Effector memory CD4-positive, alpha-beta T cell (primary cell): ENCODE measurements at regions not wholly inside any gene's neighbourhood (a gene's known extent, or its start where the extent isn't known, plus 50 kb on each side); places are given as distances from the start of the nearest gene placed in this dataset.

Experiments used
- DNase-seq, 3 donors: peaks; one replicate each; pipeline ENCODE4 v3.0.0-alpha.2; 2020
- H3K27ac ChIP-seq: 2 replicates; pipeline ENCODE4 v1.7.0; 2013; ENCODE audit warnings: mild to moderate bottlenecking, low read length, moderate library complexity; ENCODE audit not compliant: insufficient read depth, poor library complexity, severe bottlenecking
- H3K27me3 ChIP-seq: replicated peaks from 2 replicates; pipeline ENCODE4 v1.7.0; 2013; ENCODE audit warnings: mild to moderate bottlenecking, low read length; ENCODE audit not compliant: insufficient read depth, control insufficient read depth, poor library complexity, severe bottlenecking
- H3K36me3 ChIP-seq: 2 replicates; pipeline ENCODE4 v1.7.0; 2013; ENCODE audit warnings: mild to moderate bottlenecking, low read length, moderate library complexity; ENCODE audit not compliant: control insufficient read depth, insufficient read depth
- H3K4me1 ChIP-seq: 2 replicates; pipeline ENCODE4 v1.7.0; 2013; ENCODE audit warnings: low read length, mild to moderate bottlenecking; ENCODE audit not compliant: control insufficient read depth, insufficient read depth, poor library complexity, severe bottlenecking
- H3K4me3 ChIP-seq: 2 replicates; pipeline ENCODE4 v1.7.0; 2013; ENCODE audit warnings: low read length, low read depth, mild to moderate bottlenecking; ENCODE audit not compliant: insufficient read depth, poor library complexity, severe bottlenecking
- H3K9me3 ChIP-seq: 2 replicates; pipeline ENCODE4 v1.7.0; 2013; ENCODE audit warnings: mild to moderate bottlenecking, low read length, moderate library complexity; ENCODE audit not compliant: control insufficient read depth

GRCh38 chr2:120972286-120972685 is 236.6 kb downstream of the GLI2 start:
- Histone ChIP-seq H3K4me1 (no peaks in the 10 kb centered on the region), H3K27me3 (no peaks in the 10 kb centered on the region), H3K36me3 (no peaks in the 10 kb centered on the region), H3K9me3 (no peaks in the 10 kb centered on the region), H3K27ac (no peak overlapping the region), H3K4me3 (no peak overlapping the region)
- no peak for DNase-seq

GRCh38 chr2:120973196-120973595 is 237.5 kb downstream of the GLI2 start:
- H3K36me3 ChIP-seq, result no peaks in the 10 kb centered on the region
- no peak overlapping the region for H3K4me3 ChIP-seq
- DNase-seq, result no peak
- no peaks in the 10 kb centered on the region for H3K4me1 ChIP-seq
- H3K9me3 ChIP-seq, result no peaks in the 10 kb centered on the region
- H3K27ac ChIP-seq, result no peak overlapping the region
- H3K27me3 ChIP-seq, result no peaks in the 10 kb centered on the region

DNA sequence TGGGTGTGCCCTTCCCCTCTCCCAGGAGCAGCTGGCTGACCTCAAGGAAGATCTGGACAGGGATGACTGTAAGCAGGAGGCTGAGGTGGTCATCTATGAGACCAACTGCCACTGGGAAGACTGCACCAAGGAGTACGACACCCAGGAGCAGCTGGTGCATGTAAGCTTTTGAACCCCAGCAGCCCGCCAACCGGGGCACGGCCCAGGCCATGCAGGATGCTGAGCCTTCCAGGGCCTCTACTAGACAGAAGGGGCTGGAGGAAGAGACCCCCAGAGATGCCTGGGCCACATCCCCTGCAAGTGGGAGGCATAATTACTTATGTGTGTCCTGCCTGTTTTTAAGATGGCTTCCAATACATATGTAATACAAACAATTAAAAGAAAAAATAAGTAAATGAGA is 239.3 kb downstream of the GLI2 start:
- H3K36me3 ChIP-seq, result no peaks in the 10 kb centered on the region
- H3K9me3 ChIP-seq, result no peaks in the 10 kb centered on the region

GRCh38 chr2:120976501-120977307 is 241.0 kb downstream of the GLI2 start:
- Histone ChIP-seq H3K4me3 (no peak overlapping the region), H3K4me1 (no peaks in the 10 kb centered on the region), H3K36me3 (no peaks in the 10 kb centered on the region), H3K27ac (no peak overlapping the region), H3K27me3 (no peaks in the 10 kb centered on the region), H3K9me3 (no peaks in the 10 kb centered on the region)
- no peak for DNase-seq

More for the DNA sequence above, 239.3 kb downstream of the GLI2 start:
- no peak overlapping the region for H3K27ac ChIP-seq
- no peak for DNase-seq
- H3K4me3 ChIP-seq, result no peak overlapping the region
- no peaks in the 10 kb centered on the region for H3K27me3 ChIP-seq
- no peaks in the 10 kb centered on the region for H3K4me1 ChIP-seq

DNA sequence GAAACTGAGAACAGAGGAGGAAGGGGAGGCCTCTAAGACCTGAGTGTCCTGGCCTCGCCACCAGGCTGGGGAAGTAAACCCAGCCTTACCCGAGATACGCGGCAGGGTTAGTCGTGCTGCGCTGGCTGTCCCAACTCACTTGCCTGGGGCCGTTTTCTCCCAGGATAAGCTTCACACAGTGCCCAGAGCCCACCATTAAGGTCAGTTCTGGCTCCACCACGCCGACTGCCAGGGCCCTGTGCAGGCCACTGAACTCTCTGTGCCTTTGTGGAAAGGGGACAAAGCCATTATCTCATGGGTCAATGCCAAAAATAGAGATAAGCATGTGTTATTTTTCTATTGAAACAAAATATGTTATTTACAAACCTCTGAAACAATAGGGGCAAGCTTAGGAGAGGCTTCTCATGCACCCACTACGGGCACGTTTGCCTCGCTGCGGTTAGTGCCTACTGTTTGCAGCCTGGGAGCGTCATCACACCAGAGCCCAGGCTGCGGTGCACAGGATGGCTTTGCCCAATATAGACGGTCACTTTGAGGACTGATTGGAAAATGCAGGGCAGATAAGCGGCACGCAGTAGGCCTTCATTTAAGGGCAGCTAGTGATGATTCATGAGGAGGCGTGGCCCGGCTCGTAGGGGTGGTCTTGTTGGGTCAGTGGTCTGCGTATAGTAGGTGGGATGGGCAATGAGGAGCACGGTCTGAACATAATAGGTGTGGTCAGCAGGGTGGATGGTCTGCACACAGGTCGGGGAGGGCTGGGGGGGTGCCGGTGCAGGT is 242.1 kb downstream of the GLI2 start:
- H3K9me3 ChIP-seq, result no peaks in the 10 kb centered on the region
- no peaks in the 10 kb centered on the region for H3K36me3 ChIP-seq
- no peak for DNase-seq
- no peak overlapping the region for H3K4me3 ChIP-seq
- H3K27me3 ChIP-seq, result no peaks in the 10 kb centered on the region
- no peaks in the 10 kb centered on the region for H3K4me1 ChIP-seq
- no peak overlapping the region for H3K27ac ChIP-seq

DNA sequence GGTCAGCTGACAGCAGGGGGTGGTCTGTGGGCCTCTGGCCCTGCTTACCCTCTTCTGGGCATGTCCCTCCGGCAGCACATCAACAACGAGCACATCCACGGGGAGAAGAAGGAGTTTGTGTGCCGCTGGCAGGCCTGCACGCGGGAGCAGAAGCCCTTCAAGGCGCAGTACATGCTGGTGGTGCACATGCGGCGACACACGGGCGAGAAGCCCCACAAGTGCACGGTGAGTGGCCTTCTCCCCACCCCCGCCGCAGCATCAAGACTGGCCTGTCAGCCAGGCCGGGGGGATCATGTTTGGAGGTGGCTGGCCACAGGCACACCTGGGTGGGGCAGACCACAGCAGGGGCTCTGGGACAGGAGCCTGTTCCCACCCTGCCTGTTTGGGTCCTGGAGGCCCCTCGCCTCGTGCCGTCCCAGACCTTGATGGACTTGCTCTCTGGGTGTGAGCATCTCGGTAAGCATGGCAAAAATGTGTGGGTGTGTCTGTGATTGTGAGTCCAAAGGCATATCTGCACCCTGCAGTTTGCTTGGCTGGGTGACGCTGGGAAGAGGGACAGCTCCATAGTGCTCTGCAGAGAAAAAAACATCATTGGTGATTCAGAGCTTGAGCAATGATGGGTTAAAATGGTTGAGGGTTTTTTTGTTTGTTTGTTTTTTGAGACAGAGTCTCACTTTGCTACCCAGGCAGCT is 242.8 kb downstream of the GLI2 start:
- no peak overlapping the region for H3K27ac ChIP-seq
- H3K9me3 ChIP-seq, result no peaks in the 10 kb centered on the region

DNA sequence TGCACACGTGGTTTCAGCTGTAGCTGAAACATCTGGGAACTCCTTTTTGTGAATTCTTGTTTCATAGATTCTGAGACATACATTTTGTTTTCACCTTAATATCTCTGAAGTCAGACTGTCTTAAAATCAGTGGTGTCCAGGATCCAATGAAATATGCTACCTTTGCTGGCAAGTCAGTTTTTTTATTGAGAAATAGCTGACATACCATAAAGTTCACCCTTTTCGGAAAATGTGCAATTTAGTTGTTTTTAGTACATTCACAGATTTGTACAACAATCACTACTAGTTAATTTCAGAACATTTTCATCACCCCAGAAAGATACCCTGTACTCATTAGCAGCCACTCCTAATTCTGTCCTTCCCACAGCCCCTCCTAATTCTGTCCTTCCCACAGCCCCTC is 243.7 kb downstream of the GLI2 start:
- Histone ChIP-seq H3K4me1 (no peaks in the 10 kb centered on the region), H3K4me3 (no peak overlapping the region), H3K36me3 (no peaks in the 10 kb centered on the region), H3K27me3 (no peaks in the 10 kb centered on the region), H3K27ac (no peak overlapping the region), H3K9me3 (no peaks in the 10 kb centered on the region)
- no peak for DNase-seq

More for the DNA sequence above, 242.8 kb downstream of the GLI2 start:
- no peaks in the 10 kb centered on the region for H3K36me3 ChIP-seq
- H3K4me1 ChIP-seq, result no peaks in the 10 kb centered on the region
- DNase-seq, result no peak
- no peaks in the 10 kb centered on the region for H3K27me3 ChIP-seq
- no peak overlapping the region for H3K4me3 ChIP-seq

DNA sequence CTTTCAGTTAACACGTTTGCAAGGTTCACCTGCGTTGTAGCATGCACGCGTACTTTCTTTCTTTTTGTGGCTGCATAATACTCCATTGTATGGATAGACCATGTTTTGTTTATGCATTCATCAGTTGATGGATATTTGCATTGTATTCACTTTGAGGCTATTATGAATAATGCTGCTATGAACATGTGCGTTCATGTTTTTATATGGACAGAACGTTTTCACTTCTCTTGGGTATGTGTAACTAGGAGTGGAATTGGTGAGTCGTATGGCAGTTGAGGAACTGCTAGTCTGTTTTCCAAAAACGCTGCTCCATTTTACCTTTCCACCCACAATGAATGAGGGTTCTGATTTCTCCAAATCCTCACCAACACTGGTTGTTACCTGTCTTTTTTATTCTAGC is 244.3 kb downstream of the GLI2 start:
- no peaks in the 10 kb centered on the region for H3K36me3 ChIP-seq

DNA sequence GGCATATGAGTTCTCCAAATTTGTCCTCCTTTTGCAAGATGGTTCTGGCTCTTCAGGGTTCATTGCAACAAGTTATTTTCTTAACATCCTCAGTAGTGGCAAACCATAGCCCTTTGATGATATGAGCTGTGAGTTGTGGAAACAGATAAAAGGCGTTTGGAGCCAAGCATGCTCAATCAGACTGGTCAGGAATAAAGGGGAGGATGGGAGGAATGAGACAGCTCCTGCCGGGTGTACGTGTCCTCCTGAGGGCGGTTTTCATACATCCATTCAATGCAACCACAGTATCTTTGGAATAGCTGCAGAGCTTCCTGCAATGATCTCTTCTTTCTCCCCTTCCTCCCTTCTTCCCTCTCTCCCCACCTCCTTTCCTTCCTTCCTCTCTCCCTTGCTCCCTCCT is 245.8 kb downstream of the GLI2 start:
- no peaks in the 10 kb centered on the region for H3K36me3 ChIP-seq
- DNase-seq, result no peak
- H3K9me3 ChIP-seq, result no peaks in the 10 kb centered on the region
- no peaks in the 10 kb centered on the region for H3K27me3 ChIP-seq
- no peak overlapping the region for H3K27ac ChIP-seq
- no peak overlapping the region for H3K4me3 ChIP-seq
- H3K4me1 ChIP-seq, result no peaks in the 10 kb centered on the region

More for the DNA sequence above, 244.3 kb downstream of the GLI2 start:
- Histone ChIP-seq H3K4me3 (no peak overlapping the region), H3K9me3 (no peaks in the 10 kb centered on the region), H3K4me1 (no peaks in the 10 kb centered on the region), H3K27me3 (no peaks in the 10 kb centered on the region), H3K27ac (no peak overlapping the region)
- DNase-seq, result no peak

- no peak for DNase-seq
- Histone ChIP-seq H3K4me3 (no peak overlapping the region), H3K4me1 (no peaks in the 10 kb centered on the region), H3K36me3 (no peaks in the 10 kb centered on the region), H3K27ac (no peak overlapping the region), H3K9me3 (no peaks in the 10 kb centered on the region), H3K27me3 (no peaks in the 10 kb centered on the region)
Measured at GRCh38 chr2:120982598-120982997, 246.9 kb downstream of the GLI2 start.
